H1 (cell line): ENCODE measurements at regions not wholly inside any gene's neighbourhood (a gene's known extent, or its start where the extent isn't known, plus 50 kb on each side); places are given as distances from the start of the nearest gene placed in this dataset.

ENCODE experiments used
- CHD7 ChIP-seq: fragments of 300-600 bp; sonication (generic); IDR thresholded peaks from 2 replicates; pipeline ENCODE4 v1.7.1; 2012; ENCODE audit warnings: low read length, moderate library complexity, mild to moderate bottlenecking, inconsistent platforms; ENCODE audit not compliant: insufficient replicate concordance
- FOSL1 ChIP-seq: IDR thresholded peaks from 2 replicates; pipeline ENCODE4 v1.6.1; 2011; ENCODE audit warnings: mild to moderate bottlenecking, low read depth, low read length, moderate library complexity; ENCODE audit not compliant: insufficient read depth
- GTF2F1 ChIP-seq: IDR thresholded peaks from 2 replicates; pipeline ENCODE4 v1.6.1; 2012; ENCODE audit warnings: low read depth, low read length, improper control_type of control experiment, borderline replicate concordance
- HDAC6 ChIP-seq: IDR thresholded peaks from one replicate; pipeline ENCODE4 v1.7.1; 2012; ENCODE audit warnings: low read depth, mild to moderate bottlenecking, inconsistent platforms, low read length, moderate library complexity
- KDM4A ChIP-seq: IDR thresholded peaks from one replicate; pipeline ENCODE4 v1.7.1; 2012; ENCODE audit warnings: low read depth, mild to moderate bottlenecking, moderate library complexity, low read length, inconsistent platforms; ENCODE audit not compliant: severe bottlenecking
- POU5F1 ChIP-seq: IDR thresholded peaks from 2 replicates; pipeline ENCODE4 v1.6.1; 2011; ENCODE audit warnings: low read depth, mild to moderate bottlenecking, low read length, moderate library complexity
- SP2 ChIP-seq: IDR thresholded peaks from 2 replicates; pipeline ENCODE4 v1.6.1; 2012; ENCODE audit warnings: mild to moderate bottlenecking, low read length, inconsistent platforms
- SP4 ChIP-seq: IDR thresholded peaks from 2 replicates; pipeline ENCODE4 v1.6.1; 2012; ENCODE audit warnings: low read length, inconsistent platforms

- no peak for TF ChIP-seq CHD7
- TF ChIP-seq HDAC6 = no peak
- TF ChIP-seq GTF2F1 = no peak
- no peak for TF ChIP-seq SP4
- TF ChIP-seq SP2 = no peak
- no peak for TF ChIP-seq POU5F1
- no peak for TF ChIP-seq KDM4A
- TF ChIP-seq FOSL1 = no peak
Observed at GRCh38 chr12:92550661-92551060, 152.1 kb upstream of the PLEKHG7 start (continued).
